GM19043 (cell line): ENCODE measurements at regions not wholly inside any gene's neighbourhood (a gene's known extent, or its start where the extent isn't known, plus 50 kb on each side); places are given as distances from the start of the nearest gene placed in this dataset.
"Not testable (repeated sequence)": the region's sequence is repeated elsewhere in the genome, so short reads cannot be mapped to it uniquely, and the experiment has no call there.

Experiments
- ATAC-seq: cut with Tn5 transposase; IDR thresholded peaks from one replicate; pipeline ENCODE4 v1.9.1; 2021; ENCODE audit warnings: low read depth; ENCODE audit not compliant: unreplicated experiment

- no peak for ATAC-seq
Measured at GRCh38 chr10:4229106-4229505, 444.1 kb upstream of the KLF6 start.

GRCh38 chr10:4227586-4227985 lies 442.6 kb upstream of the KLF6 start:
- ATAC-seq = no peak

- no peak for ATAC-seq
Measured at GRCh38 chr10:4226941-4227540, 442.0 kb upstream of the KLF6 start.

GRCh38 chr10:4224178-4224577 lies 439.2 kb upstream of the KLF6 start:
- no peak for ATAC-seq

- ATAC-seq = not testable (repeated sequence)
Measured at GRCh38 chr10:4221310-4221709, 436.3 kb upstream of the KLF6 start.

GRCh38 chr10:4219901-4220300 lies 434.9 kb upstream of the KLF6 start:
- no peak for ATAC-seq

- no peak for ATAC-seq
Measured at GRCh38 chr10:4217653-4218052, 432.6 kb upstream of the KLF6 start.

- ATAC-seq = no peak
Measured at GRCh38 chr10:4217187-4217586, 432.2 kb upstream of the KLF6 start.

- ATAC-seq = no peak
Measured at GRCh38 chr10:4216726-4217125, 431.7 kb upstream of the KLF6 start.

- no peak for ATAC-seq
Measured at GRCh38 chr10:4215963-4216575, 431.1 kb upstream of the KLF6 start.

- ATAC-seq = no peak
Measured at GRCh38 chr10:4215485-4215884, 430.5 kb upstream of the KLF6 start.

GRCh38 chr10:4214908-4215307 lies 429.9 kb upstream of the KLF6 start:
- no peak for ATAC-seq

GRCh38 chr10:4213441-4213840 lies 428.4 kb upstream of the KLF6 start:
- ATAC-seq = no peak

- no peak for ATAC-seq
Measured at GRCh38 chr10:4212111-4212630, 427.2 kb upstream of the KLF6 start.

- no peak for ATAC-seq
Measured at GRCh38 chr10:4208499-4208898, 423.5 kb upstream of the KLF6 start.

- ATAC-seq = no peak
Measured at GRCh38 chr10:4205113-4205512, 420.1 kb upstream of the KLF6 start.

GRCh38 chr10:4202938-4203337 lies 417.9 kb upstream of the KLF6 start:
- ATAC-seq = no peak

- no peak for ATAC-seq
Measured at GRCh38 chr10:4201866-4202825, 417.1 kb upstream of the KLF6 start.

GRCh38 chr10:4199196-4199595 lies 414.2 kb upstream of the KLF6 start:
- no peak for ATAC-seq

- no peak for ATAC-seq
Measured at GRCh38 chr10:4198216-4198615, 413.2 kb upstream of the KLF6 start.

- ATAC-seq = no peak
Measured at GRCh38 chr10:4197676-4198075, 412.7 kb upstream of the KLF6 start.
